ENCODE measurements at regions not wholly inside any gene's neighbourhood (a gene's known extent, or its start where the extent isn't known, plus 50 kb on each side); places are given as distances from the start of the nearest gene placed in this dataset.
"Not testable (repeated sequence)": the region's sequence is repeated elsewhere in the genome, so short reads cannot be mapped to it uniquely, and the experiment has no call there.

DNA sequence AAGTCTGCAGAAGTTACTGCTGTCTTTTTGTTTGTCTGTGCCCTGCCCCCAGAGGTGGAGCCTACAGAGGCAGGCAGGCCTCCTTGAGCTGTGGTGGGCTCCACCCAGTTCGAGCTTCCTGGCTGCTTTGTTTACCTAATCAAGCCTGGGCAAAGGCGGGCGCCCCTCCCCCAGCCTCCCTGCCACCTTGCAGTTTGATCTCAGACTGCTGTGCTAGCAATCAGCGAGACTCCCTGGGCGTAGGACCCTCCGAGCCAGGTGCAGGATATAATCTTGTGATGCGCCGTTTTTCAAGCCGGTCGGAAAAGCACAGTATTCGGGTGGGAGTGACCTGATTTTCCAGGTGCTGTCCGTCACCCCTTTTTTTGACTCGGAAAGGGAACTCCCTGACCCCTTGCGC lies 75.2 kb downstream of the RPRM start:
- TF ChIP-seq POLR2A (IDR thresholded peaks at IDR 0.05) = not testable (repeated sequence)
- TF ChIP-seq, protein P1, sequence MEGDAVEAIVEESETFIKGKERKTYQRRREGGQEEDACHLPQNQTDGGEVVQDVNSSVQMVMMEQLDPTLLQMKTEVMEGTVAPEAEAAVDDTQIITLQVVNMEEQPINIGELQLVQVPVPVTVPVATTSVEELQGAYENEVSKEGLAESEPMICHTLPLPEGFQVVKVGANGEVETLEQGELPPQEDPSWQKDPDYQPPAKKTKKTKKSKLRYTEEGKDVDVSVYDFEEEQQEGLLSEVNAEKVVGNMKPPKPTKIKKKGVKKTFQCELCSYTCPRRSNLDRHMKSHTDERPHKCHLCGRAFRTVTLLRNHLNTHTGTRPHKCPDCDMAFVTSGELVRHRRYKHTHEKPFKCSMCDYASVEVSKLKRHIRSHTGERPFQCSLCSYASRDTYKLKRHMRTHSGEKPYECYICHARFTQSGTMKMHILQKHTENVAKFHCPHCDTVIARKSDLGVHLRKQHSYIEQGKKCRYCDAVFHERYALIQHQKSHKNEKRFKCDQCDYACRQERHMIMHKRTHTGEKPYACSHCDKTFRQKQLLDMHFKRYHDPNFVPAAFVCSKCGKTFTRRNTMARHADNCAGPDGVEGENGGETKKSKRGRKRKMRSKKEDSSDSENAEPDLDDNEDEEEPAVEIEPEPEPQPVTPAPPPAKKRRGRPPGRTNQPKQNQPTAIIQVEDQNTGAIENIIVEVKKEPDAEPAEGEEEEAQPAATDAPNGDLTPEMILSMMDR (IDR thresholded peaks at IDR 0.05) = not testable (repeated sequence)
